SU-DHL-6 (cell line): ENCODE measurements at regions not wholly inside any gene's neighbourhood (a gene's known extent, or its start where the extent isn't known, plus 50 kb on each side); places are given as distances from the start of the nearest gene placed in this dataset.

Experiments used
- EZH2phosphoT487 ChIP-seq: fragments of 200-600 bp; sonication (generic), shearing (Covaris generic); conservative IDR thresholded peaks from 2 replicates; pipeline ENCODE4 v1.6.1; 2018; ENCODE audit warnings: mild to moderate bottlenecking, antibody characterized with exemption, low read length, moderate library complexity, mixed read lengths
- TF ChIP-seq, protein P1 (sequence below): fragments of 200-600 bp; sonication (generic); IDR thresholded peaks from one replicate; pipeline ENCODE4 v1.5.1; 2017; ENCODE audit warnings: antibody characterized with exemption, mild to moderate bottlenecking, low read length, moderate library complexity; ENCODE audit not compliant: insufficient read depth, poor library complexity, severe bottlenecking

DNA sequence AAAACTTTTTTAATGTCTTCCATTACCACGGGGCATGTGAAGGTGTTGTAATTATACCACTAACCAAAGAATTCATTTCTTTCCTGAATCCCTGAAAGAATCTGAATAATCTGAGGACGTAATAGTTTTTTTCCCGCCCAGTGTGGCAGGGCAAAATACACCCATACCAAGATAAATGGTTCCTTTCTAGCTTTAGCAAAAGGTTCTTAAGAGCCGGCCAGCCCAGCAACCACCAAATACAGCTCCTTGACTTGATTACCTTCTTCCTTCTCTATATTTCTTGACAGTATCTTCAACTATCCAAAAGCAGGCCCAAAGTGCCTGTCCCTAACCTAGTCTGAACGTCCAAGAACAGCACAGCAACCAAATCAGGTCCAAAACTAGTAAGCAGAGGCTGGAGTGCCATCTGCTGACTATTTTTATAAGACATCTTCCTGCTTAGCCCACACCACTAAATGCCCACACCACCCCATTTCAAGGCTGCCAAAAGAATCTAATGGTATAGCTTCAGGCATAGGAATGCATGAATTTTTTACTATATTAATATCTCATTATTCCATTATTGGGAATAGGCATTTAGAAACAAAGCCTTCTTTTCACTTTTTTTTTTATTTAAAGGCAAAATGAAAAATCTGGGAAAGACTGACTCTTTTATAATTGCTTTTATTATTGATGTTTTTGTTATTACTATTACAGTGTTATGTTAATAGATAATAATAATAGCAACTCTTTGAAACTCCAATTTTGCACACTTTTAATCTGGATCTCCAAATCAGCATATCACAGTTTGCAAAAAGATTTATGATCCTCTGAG, 524.4 kb downstream of the MED13L start:
- TF ChIP-seq, protein P1, sequence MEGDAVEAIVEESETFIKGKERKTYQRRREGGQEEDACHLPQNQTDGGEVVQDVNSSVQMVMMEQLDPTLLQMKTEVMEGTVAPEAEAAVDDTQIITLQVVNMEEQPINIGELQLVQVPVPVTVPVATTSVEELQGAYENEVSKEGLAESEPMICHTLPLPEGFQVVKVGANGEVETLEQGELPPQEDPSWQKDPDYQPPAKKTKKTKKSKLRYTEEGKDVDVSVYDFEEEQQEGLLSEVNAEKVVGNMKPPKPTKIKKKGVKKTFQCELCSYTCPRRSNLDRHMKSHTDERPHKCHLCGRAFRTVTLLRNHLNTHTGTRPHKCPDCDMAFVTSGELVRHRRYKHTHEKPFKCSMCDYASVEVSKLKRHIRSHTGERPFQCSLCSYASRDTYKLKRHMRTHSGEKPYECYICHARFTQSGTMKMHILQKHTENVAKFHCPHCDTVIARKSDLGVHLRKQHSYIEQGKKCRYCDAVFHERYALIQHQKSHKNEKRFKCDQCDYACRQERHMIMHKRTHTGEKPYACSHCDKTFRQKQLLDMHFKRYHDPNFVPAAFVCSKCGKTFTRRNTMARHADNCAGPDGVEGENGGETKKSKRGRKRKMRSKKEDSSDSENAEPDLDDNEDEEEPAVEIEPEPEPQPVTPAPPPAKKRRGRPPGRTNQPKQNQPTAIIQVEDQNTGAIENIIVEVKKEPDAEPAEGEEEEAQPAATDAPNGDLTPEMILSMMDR = peak; percentile 20
- TF ChIP-seq EZH2phosphoT487 = no peak
